Esophagus squamous epithelium (tissue), 5 donors: ENCODE measurements at regions not wholly inside any gene's neighbourhood (a gene's known extent, or its start where the extent isn't known, plus 50 kb on each side); places are given as distances from the start of the nearest gene placed in this dataset.

Experiments used
- DNase-seq: peaks from one replicate; lab custom pipeline; 2025; lab: John Stamatoyannopoulos, UW
- H3K27ac ChIP-seq, 4 donors: fragments of 200-600 bp; sonication (generic); one replicate each; pipeline ENCODE4 v1.5.1; 2016 to 2019; ENCODE audit warnings: mild to moderate bottlenecking in 1 of 4
- H3K27me3 ChIP-seq, 4 donors: fragments of 200-600 bp; sonication (generic); 1 replicate in 3 of 4; 2 replicates in 1 of 4; pipeline versions ENCODE4 v1.5.1 to v1.6.0; 2017 to 2021; ENCODE audit warnings: antibody characterized with exemption in 1 of 4
- H3K36me3 ChIP-seq, 3 donors: fragments of 200-600 bp; sonication (generic); one replicate each; pipeline ENCODE4 v1.5.1; 2016 to 2019
- H3K4me1 ChIP-seq, 3 donors: fragments of 200-600 bp; sonication (generic); one replicate each; pipeline ENCODE4 v1.5.1; 2017 to 2019
- H3K4me3 ChIP-seq, 4 donors: fragments of 200-600 bp; sonication (generic); 1 replicate in 3 of 4; 2 replicates in 1 of 4; pipeline ENCODE4 v1.5.1; 2016 to 2019; ENCODE audit warnings: mild to moderate bottlenecking in 2 of 4, moderate library complexity in 1 of 4
- H3K9me3 ChIP-seq, 3 donors: fragments of 200-600 bp; sonication (generic); one replicate each; pipeline ENCODE4 v1.5.1; 2016 to 2019
- POLR2A ChIP-seq, 4 donors: fragments of 450-650 bp; IDR thresholded peaks; one replicate each; pipeline ENCODE4 v1.6.1; 2017; ENCODE audit warnings: antibody characterized with exemption in 4 of 4, mild to moderate bottlenecking in 4 of 4, moderate library complexity in 3 of 4
- WGBS, 2 donors: methylation state at CpG; one replicate each; pipeline ENCODE4 v1.1.5; 2018; 5-methylcytosine and 5-hydroxymethylcytosine counted together
- intact Hi-C: fragments of 100-400 bp; cut with DNase I; formaldehyde crosslinking; loops from one replicate; pipeline ENCODE4 v1.15.0; 2022
- TF ChIP-seq, protein P1 (sequence below), 6 experiments: fragments of 450-650 bp in 4 of 6; fragments of 200-600 bp in 2 of 6; sonication (generic) in 2 of 6; IDR thresholded peaks; one replicate each; pipeline ENCODE4 v1.5.1; 2016 to 2019; ENCODE audit warnings: antibody characterized with exemption in 6 of 6, mild to moderate bottlenecking in 4 of 6, moderate library complexity in 4 of 6
- donor health status: DM: yes; HTN: yes; CAD: no.

DNA sequence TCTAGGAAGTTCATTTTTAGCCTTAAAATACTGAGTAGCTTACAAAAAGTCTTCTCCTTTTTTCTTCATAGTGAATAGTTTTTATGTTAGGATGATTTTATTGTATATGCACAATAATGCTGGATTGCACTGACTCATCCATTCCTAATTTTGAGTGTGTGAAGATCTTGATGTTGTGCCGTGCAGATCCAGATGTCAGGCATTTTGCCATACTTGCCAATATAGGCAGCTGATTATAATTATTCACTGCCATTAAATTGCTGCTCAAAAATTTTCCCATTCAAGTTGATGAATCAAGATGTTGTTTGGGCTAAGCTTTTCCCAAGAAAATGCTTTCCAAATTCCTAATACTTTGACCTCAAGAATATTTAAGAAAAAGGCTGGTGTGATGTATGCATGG is 218.3 kb downstream of the AHR start:
- Histone ChIP-seq H3K36me3 (no peaks in the 10 kb centered on the region), H3K4me3 (no peak overlapping the region), H3K9me3 (no peaks in the 10 kb centered on the region), H3K27ac (no peak overlapping the region), H3K27me3 (no peaks in the 10 kb centered on the region), H3K4me1 (peaks cover 0 to 13% (median 11%) of the 10 kb centered on the region in 3 donors)
- WGBS, 2 donors = 24% methylated on average over 1 of the region's 1 CpG
- intact Hi-C loops = no loop called here
- TF ChIP-seq POLR2A (IDR thresholded peaks at IDR 0.05) = no peak
- TF ChIP-seq, protein P1, sequence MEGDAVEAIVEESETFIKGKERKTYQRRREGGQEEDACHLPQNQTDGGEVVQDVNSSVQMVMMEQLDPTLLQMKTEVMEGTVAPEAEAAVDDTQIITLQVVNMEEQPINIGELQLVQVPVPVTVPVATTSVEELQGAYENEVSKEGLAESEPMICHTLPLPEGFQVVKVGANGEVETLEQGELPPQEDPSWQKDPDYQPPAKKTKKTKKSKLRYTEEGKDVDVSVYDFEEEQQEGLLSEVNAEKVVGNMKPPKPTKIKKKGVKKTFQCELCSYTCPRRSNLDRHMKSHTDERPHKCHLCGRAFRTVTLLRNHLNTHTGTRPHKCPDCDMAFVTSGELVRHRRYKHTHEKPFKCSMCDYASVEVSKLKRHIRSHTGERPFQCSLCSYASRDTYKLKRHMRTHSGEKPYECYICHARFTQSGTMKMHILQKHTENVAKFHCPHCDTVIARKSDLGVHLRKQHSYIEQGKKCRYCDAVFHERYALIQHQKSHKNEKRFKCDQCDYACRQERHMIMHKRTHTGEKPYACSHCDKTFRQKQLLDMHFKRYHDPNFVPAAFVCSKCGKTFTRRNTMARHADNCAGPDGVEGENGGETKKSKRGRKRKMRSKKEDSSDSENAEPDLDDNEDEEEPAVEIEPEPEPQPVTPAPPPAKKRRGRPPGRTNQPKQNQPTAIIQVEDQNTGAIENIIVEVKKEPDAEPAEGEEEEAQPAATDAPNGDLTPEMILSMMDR (IDR thresholded peaks at IDR 0.05) = no peak
- DNase-seq = no peak

- Histone ChIP-seq H3K36me3 (no peaks in the 10 kb centered on the region), H3K4me3 (no peak overlapping the region), H3K27me3 (no peaks in the 10 kb centered on the region), H3K4me1 (peaks cover 0 to 39% (median 21%) of the 10 kb centered on the region in 3 donors), H3K27ac (peak overlapping the region in 3 of 4 donors; percentile 36 to 65 (median 58)), H3K9me3 (no peaks in the 10 kb centered on the region)
- intact Hi-C loops = no loop called here
- TF ChIP-seq POLR2A (IDR thresholded peaks at IDR 0.05) = no peak
- TF ChIP-seq, protein P1 (IDR thresholded peaks at IDR 0.05) = no peak
- no peak for DNase-seq
- 69 to 88% methylated on average over 1 of the region's 1 CpG for WGBS, 2 donors
Observed at GRCh38 chr7:17520941-17521340, 222.5 kb downstream of the AHR start.

DNA sequence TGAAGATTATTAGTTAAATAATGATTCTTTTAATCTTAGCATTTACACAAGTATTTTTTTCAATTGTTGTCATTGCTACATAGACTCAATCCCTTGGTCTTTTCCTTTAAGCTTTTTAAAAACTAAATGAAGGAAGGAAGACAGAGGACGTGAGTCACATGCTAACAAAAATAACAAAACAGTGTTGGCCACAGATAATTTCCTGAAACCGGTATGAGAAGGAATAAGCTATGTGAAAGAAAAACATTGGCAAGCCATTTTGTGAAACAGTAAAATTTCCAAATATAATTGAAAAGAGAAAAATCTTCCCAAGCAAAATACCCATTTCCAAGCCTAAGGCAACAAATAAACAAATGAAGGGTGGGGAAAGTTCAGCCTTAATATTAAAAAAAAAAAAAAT is 223.0 kb downstream of the AHR start:
- Histone ChIP-seq H3K9me3 (no peaks in the 10 kb centered on the region), H3K27me3 (no peaks in the 10 kb centered on the region), H3K36me3 (no peaks in the 10 kb centered on the region), H3K4me3 (no peak overlapping the region), H3K27ac (peak overlapping the region in 3 of 4 donors; percentile 36 to 65 (median 58)), H3K4me1 (peaks cover 0 to 39% (median 21%) of the 10 kb centered on the region in 3 donors)
- DNase-seq = no peak
- intact Hi-C loops = no loop called here
- TF ChIP-seq, protein P1 (IDR thresholded peaks at IDR 0.05) = no peak
- no peak for TF ChIP-seq POLR2A (IDR thresholded peaks at IDR 0.05)
- 0 to 6% methylated on average over 2 of the region's 2 CpGs for WGBS, 2 donors

GRCh38 chr7:17523813-17524739 is 225.6 kb downstream of the AHR start:
- no peak for TF ChIP-seq POLR2A (IDR thresholded peaks at IDR 0.05)
- TF ChIP-seq, protein P1 (IDR thresholded peaks at IDR 0.05) = no peak
- H3K36me3 ChIP-seq = no peaks in the 10 kb centered on the region
- peak overlapping the region in 3 of 4 donors; percentile 4 to 53 (median 6) for H3K27ac ChIP-seq
- DNase-seq = no peak
- H3K4me3 ChIP-seq = no peak overlapping the region
- H3K9me3 ChIP-seq = no peaks in the 10 kb centered on the region
- no peaks in the 10 kb centered on the region for H3K27me3 ChIP-seq
- WGBS, 2 donors = 25 to 45% methylated on average over 7 of the region's 7 CpGs
- intact Hi-C loops = no loop called here
- peaks cover 0 to 39% (median 21%) of the 10 kb centered on the region in 3 donors for H3K4me1 ChIP-seq

DNA sequence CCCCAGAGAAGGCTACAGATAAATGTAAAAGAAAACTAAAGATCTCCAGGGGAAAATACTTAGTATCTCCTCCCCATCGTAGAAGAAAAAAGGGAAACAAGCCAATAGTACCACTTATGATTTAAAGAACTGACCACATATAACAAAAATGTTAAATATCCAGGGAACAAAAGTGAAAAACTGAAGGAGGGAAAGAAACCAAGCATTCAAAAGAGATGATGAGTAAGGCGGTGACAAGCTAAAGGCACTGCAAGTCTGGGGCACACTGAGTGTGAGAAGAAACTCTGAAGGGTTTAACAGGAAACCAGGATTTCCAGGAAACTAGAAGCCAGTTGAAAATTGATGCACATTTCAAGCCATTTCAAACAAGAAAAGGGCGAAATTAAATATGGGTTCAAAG is 226.3 kb downstream of the AHR start:
- Histone ChIP-seq H3K9me3 (no peaks in the 10 kb centered on the region), H3K27ac (peak overlapping the region in 1 of 4 donors; percentile 4), H3K4me3 (no peak overlapping the region), H3K36me3 (no peaks in the 10 kb centered on the region), H3K4me1 (peaks cover 0 to 39% (median 21%) of the 10 kb centered on the region in 3 donors), H3K27me3 (no peaks in the 10 kb centered on the region)
- intact Hi-C loops = no loop called here
- TF ChIP-seq, protein P1 (IDR thresholded peaks at IDR 0.05) = no peak
- no peak for TF ChIP-seq POLR2A (IDR thresholded peaks at IDR 0.05)
- DNase-seq = no peak
- 64% methylated on average over 3 of the region's 3 CpGs for WGBS, 2 donors
